Endothelial cell of umbilical vein (primary cell): ENCODE measurements at regions not wholly inside any gene's neighbourhood (a gene's known extent, or its start where the extent isn't known, plus 50 kb on each side); places are given as distances from the start of the nearest gene placed in this dataset.

Source experiments
- BruUV-seq: library from RNA; stranded (reverse); fragments of 400-500 nt; replicated peaks from 2 replicates; lab custom pipeline; 2021; lab: Mats Ljungman, UMichigan
- CTCF ChIA-PET: fragments of 300-600, 350-600 bp; sonication (Branson Sonifier 250); formaldehyde crosslinking; loops from one replicate; lab custom pipeline; 2021; ENCODE audit warnings: antibody characterized with exemption, inconsistent platforms; lab: Charles Lee
- POLR2A ChIA-PET: fragments of 300-600, 350-600 bp; sonication (Branson Sonifier 250); formaldehyde crosslinking; loops from one replicate; lab custom pipeline; 2021; ENCODE audit warnings: antibody characterized with exemption, inconsistent platforms; lab: Charles Lee
- DNase-seq: peaks from one replicate; pipeline ENCODE4 v3.0.0-alpha.2; 2011; ENCODE audit warnings: low read depth, low spot score
- FAIRE-seq: peaks from 2 replicates; lab custom pipeline; 2011; peaks lifted over from hg19 to GRCh38; lab: Jason Lieb, UNC
- H2AFZ ChIP-seq: 2 replicates; pipeline ENCODE4 v1.6.0; 2012; ENCODE audit warnings: low read depth, low read length, control low read depth, inconsistent platforms
- H3K27ac ChIP-seq: 2 replicates; pipeline ENCODE4 v1.5.1; 2011; ENCODE audit warnings: low read depth, mild to moderate bottlenecking, control low read depth, low read length, moderate library complexity; ENCODE audit not compliant: insufficient read depth
- H3K27me3 ChIP-seq, 2 experiments: 2 replicates each; pipeline versions ENCODE4 v1.6.0 to v1.6.1; 2011; ENCODE audit warnings: low read length in 2 of 2, mixed read lengths in 1 of 2; ENCODE audit not compliant: control insufficient read depth in 2 of 2, insufficient read depth in 2 of 2
- H3K36me3 ChIP-seq, 2 experiments: 2 replicates in 1 of 2; 3 replicates in 1 of 2; pipeline ENCODE4 v1.5.1; 2011; ENCODE audit warnings: low read length in 2 of 2, mild to moderate bottlenecking in 1 of 2, moderate library complexity in 1 of 2; ENCODE audit not compliant: control insufficient read depth in 2 of 2, insufficient read depth in 2 of 2; ENCODE audit errors: extremely low read depth in 1 of 2
- H3K4me1 ChIP-seq: 3 replicates; pipeline ENCODE4 v1.5.1; 2011; ENCODE audit warnings: mild to moderate bottlenecking, low read length; ENCODE audit not compliant: control insufficient read depth, insufficient read depth; ENCODE audit errors: extremely low read depth
- H3K4me2 ChIP-seq: 2 replicates; pipeline ENCODE4 v1.6.1; 2011; ENCODE audit warnings: low read length, control low read depth, mixed read lengths; ENCODE audit not compliant: insufficient read depth
- H3K4me3 ChIP-seq, 3 experiments: fragments of 200-600 bp in 1 of 3; sonication (generic), shearing (Covaris generic) in 1 of 3; replicated peaks in 1 of 3; 2 replicates each; pipeline ENCODE4 v1.5.1; 2011 to 2016; ENCODE audit warnings: control low read depth in 3 of 3, low read length in 3 of 3, mild to moderate bottlenecking in 2 of 3, inconsistent platforms in 1 of 3, low read depth in 1 of 3, moderate library complexity in 1 of 3; ENCODE audit not compliant: insufficient read depth in 1 of 3
- H3K79me2 ChIP-seq: 2 replicates; pipeline ENCODE4 v1.6.0; 2012; ENCODE audit warnings: low read length, inconsistent platforms; ENCODE audit not compliant: control insufficient read depth, insufficient read depth
- H3K9ac ChIP-seq: replicated peaks from 2 replicates; pipeline ENCODE3; 2011; ENCODE audit warnings: low read length, control low read depth; ENCODE audit not compliant: insufficient read depth; ENCODE audit errors: extremely low read depth
- H3K9me1 ChIP-seq: replicated peaks from 3 replicates; pipeline ENCODE4 v1.6.0; 2011; ENCODE audit warnings: mild to moderate bottlenecking, low read length; ENCODE audit not compliant: control insufficient read depth, insufficient read depth; ENCODE audit errors: extremely low read depth
- H3K9me3 ChIP-seq: replicated peaks from 2 replicates; pipeline ENCODE4 v1.5.1; 2012; ENCODE audit warnings: low read length, inconsistent platforms; ENCODE audit not compliant: control insufficient read depth, insufficient read depth
- H4K20me1 ChIP-seq: replicated peaks from 2 replicates; pipeline ENCODE3; 2011; ENCODE audit warnings: mild to moderate bottlenecking, low read length; ENCODE audit not compliant: control insufficient read depth, insufficient read depth; ENCODE audit errors: extremely low read depth
- CTCF ChIP-seq, 2 donors: IDR thresholded peaks; 1 replicate in 1 of 2; 2 replicates in 1 of 2; pipeline ENCODE4 v1.5.1; 2011; ENCODE audit warnings: low read length in 2 of 2, mild to moderate bottlenecking in 2 of 2, moderate library complexity in 2 of 2, control low read depth in 1 of 2, inconsistent platforms in 1 of 2, low read depth in 1 of 2; ENCODE audit not compliant: insufficient read depth in 1 of 2; ENCODE audit errors: extremely low read depth in 1 of 2
- EZH2 ChIP-seq: IDR thresholded peaks from 2 replicates; pipeline ENCODE4 v1.6.1; 2012; ENCODE audit warnings: borderline replicate concordance, low read depth, mild to moderate bottlenecking, moderate library complexity, low read length, inconsistent platforms; ENCODE audit not compliant: severe bottlenecking
- FOS ChIP-seq: IDR thresholded peaks from 2 replicates; pipeline ENCODE4 v1.6.1; 2011; ENCODE audit warnings: mild to moderate bottlenecking, low read length, moderate library complexity, borderline replicate concordance; ENCODE audit not compliant: insufficient read depth
- GATA2 ChIP-seq: IDR thresholded peaks from 2 replicates; pipeline ENCODE4 v1.7.0; 2011; ENCODE audit warnings: low read depth, mild to moderate bottlenecking, moderate library complexity, mixed read lengths, low read length; ENCODE audit not compliant: insufficient read length, insufficient read depth
- JUN ChIP-seq: IDR thresholded peaks from 2 replicates; pipeline ENCODE4 v1.6.1; 2011; ENCODE audit warnings: borderline replicate concordance, low read depth; ENCODE audit not compliant: insufficient read length, insufficient read depth
- MAX ChIP-seq: IDR thresholded peaks from 2 replicates; pipeline ENCODE4 v1.6.1; 2011; ENCODE audit not compliant: insufficient read depth, insufficient read length
- MYC ChIP-seq: IDR thresholded peaks from one replicate; pipeline ENCODE4 v1.6.1; 2011; ENCODE audit warnings: mild to moderate bottlenecking, low read depth, low read length
- POLR2A ChIP-seq: IDR thresholded peaks from 2 replicates; pipeline ENCODE4 v1.6.1; 2012; ENCODE audit warnings: low read depth, mild to moderate bottlenecking, control low read depth, low read length
- POLR2AphosphoS5 ChIP-seq: IDR thresholded peaks from 2 replicates; pipeline ENCODE4 v1.6.1; 2012; ENCODE audit warnings: low read depth, mild to moderate bottlenecking, control low read depth, low read length, moderate library complexity; ENCODE audit not compliant: insufficient read depth
- dilution Hi-C: fragments of 300-500 bp; cut with MboI; formaldehyde crosslinking; loops from one replicate; pipeline ENCODE4 v1.15.0; 2019; ENCODE audit warnings: low sequenced_read_pairs; ENCODE audit not compliant: extremely low pct_ligation_motif_present
- intact Hi-C: fragments of 100-400 bp; cut with micrococcal nuclease; formaldehyde crosslinking; loops from one replicate; pipeline ENCODE4 v1.10.0; 2022

GRCh38 chrX:69221239-69222102, 56.2 kb upstream of the PJA1 start:
- DNase-seq = no peak
- no peaks in the 10 kb centered on the region for H3K4me1 ChIP-seq
- no peak for FAIRE-seq
- no peaks in the 10 kb centered on the region for H3K79me2 ChIP-seq
- TF ChIP-seq CTCF (IDR thresholded peaks at IDR 0.05; ENCODE audit: extremely low read depth in 1 of 2, insufficient read depth in 1 of 2, low read depth in 1 of 2, low read length in 2 of 2) (no peak), EZH2 (no peak), POLR2AphosphoS5 (no peak), MAX (no peak), GATA2 (no peak), POLR2A (no peak), JUN (no peak), MYC (no peak), FOS (no peak)
- H2AFZ ChIP-seq = no peak overlapping the region
- dilution Hi-C loops = no loop called here
- CTCF ChIA-PET = interaction anchor here (0.9 to 7.1 kb wide), 15 partner anchors 8 to 488 kb away, joined by 3 to 144 read pairs (median 6); partner anchors contain the start of gene EFNB1
- no peaks in the 10 kb centered on the region for H3K9me3 ChIP-seq
- H3K4me2 ChIP-seq = no peak overlapping the region
- no peaks in the 10 kb centered on the region for H3K27me3 ChIP-seq
- H3K9ac ChIP-seq = no peak overlapping the region
- no peaks in the 10 kb centered on the region for H3K9me1 ChIP-seq
- no peak overlapping the region for H3K27ac ChIP-seq
- H3K36me3 ChIP-seq = no peaks in the 10 kb centered on the region
- H4K20me1 ChIP-seq = no peaks in the 10 kb centered on the region
- H3K4me3 ChIP-seq = no peak overlapping the region
- POLR2A ChIA-PET = interaction anchor here (0.6 to 1.9 kb wide), 3 partner anchors 10 to 394 kb away, joined by 3 to 6 read pairs (median 4); partner anchors contain the start of gene EFNB1
- intact Hi-C loops = loop anchor here (1.0 to 10.0 kb wide), 7 partner anchors 63 to 488 kb away; no protein-coding TSS in a partner anchor
- no TSS peak for BruUV-seq
